GM12878 (cell line): ENCODE measurements at regions not wholly inside any gene's neighbourhood (a gene's known extent, or its start where the extent isn't known, plus 50 kb on each side); places are given as distances from the start of the nearest gene placed in this dataset.

ENCODE experiments used
- ATAC-seq: fragments of 200-7000 bp; cut with Tn5 transposase; 3 replicates; pipeline ENCODE4 v1.9.1; 2020; ENCODE audit warnings: mild to moderate bottlenecking, moderate library complexity
- BruUV-seq: library from RNA; stranded (reverse); fragments of 400-500 nt; replicated peaks from 2 replicates; lab custom pipeline; 2021; lab: Mats Ljungman, UMichigan
- CTCF ChIA-PET: fragments of 300-600 bp; sonication (Branson Sonifier 250); formaldehyde crosslinking; extraction: SDS; loops from one replicate; lab custom pipeline; 2021; ENCODE audit warnings: inconsistent platforms; lab: Yijun Ruan, JAX
- POLR2A ChIA-PET: fragments of 350-600 bp; formaldehyde crosslinking; extraction: SDS; loops from one replicate; lab custom pipeline; 2021; ENCODE audit warnings: inconsistent platforms; lab: Charles Lee
- RAD21 ChIA-PET: fragments of 300-600 bp; sonication (Branson Sonifier 250); formaldehyde crosslinking; loops from one replicate; lab custom pipeline; 2023; ENCODE audit warnings: antibody characterized with exemption; ENCODE audit not compliant: unreplicated experiment; lab: Charles Lee
- SMC1A ChIA-PET: fragments of 300-600 bp; sonication (Branson Sonifier 250); formaldehyde crosslinking; loops from one replicate; lab custom pipeline; 2023; ENCODE audit not compliant: unreplicated experiment, uncharacterized antibody; lab: Charles Lee
- DNase-seq: peaks from one replicate; pipeline ENCODE4 v3.0.0-alpha.2; 2011; ENCODE audit warnings: low read depth, low spot score
- FAIRE-seq: peaks from 3 replicates; lab custom pipeline; 2011; peaks lifted over from hg19 to GRCh38; lab: Jason Lieb, UNC
- H2AFZ ChIP-seq: 2 replicates; pipeline ENCODE4 v1.6.0; 2011; ENCODE audit warnings: low read depth, low read length, control low read depth; ENCODE audit not compliant: control insufficient read depth
- H3K27ac ChIP-seq: 2 replicates; pipeline ENCODE4 v1.5.1; 2011; ENCODE audit warnings: control low read depth; ENCODE audit not compliant: control insufficient read depth, insufficient read depth
- H3K27me3 ChIP-seq, 2 experiments: replicated peaks in 1 of 2; 2 replicates each; pipeline versions ENCODE4 v1.6.0 to v1.6.1; 2011; ENCODE audit warnings: low read length in 1 of 2; ENCODE audit not compliant: control insufficient read depth in 2 of 2, insufficient read depth in 2 of 2
- H3K36me3 ChIP-seq, 2 experiments: 2 replicates each; pipeline ENCODE4 v1.5.1; 2011; ENCODE audit warnings: low read length in 1 of 2; ENCODE audit not compliant: control insufficient read depth in 2 of 2, insufficient read depth in 2 of 2
- H3K4me1 ChIP-seq: 2 replicates; pipeline ENCODE4 v1.6.1; 2011; ENCODE audit warnings: mild to moderate bottlenecking, low read length, moderate library complexity, mixed read lengths; ENCODE audit not compliant: control insufficient read depth, insufficient read depth
- H3K4me2 ChIP-seq: 2 replicates; pipeline ENCODE4 v1.6.0; 2011; ENCODE audit warnings: control low read depth; ENCODE audit not compliant: control insufficient read depth, insufficient read depth
- H3K4me3 ChIP-seq: fragments of 200-600 bp; sonication (generic); 2 replicates; pipeline ENCODE4 v1.5.1; 2016
- H3K79me2 ChIP-seq: 2 replicates; pipeline ENCODE4 v1.6.0; 2011; ENCODE audit warnings: low read length; ENCODE audit not compliant: control insufficient read depth, insufficient read depth
- H3K9ac ChIP-seq: 2 replicates; pipeline ENCODE4 v1.8.0; 2011; ENCODE audit warnings: low read length, control low read depth, mixed read lengths; ENCODE audit not compliant: control insufficient read depth, insufficient read depth
- H3K9me3 ChIP-seq: replicated peaks from 3 replicates; pipeline ENCODE4 v1.5.1; 2011; ENCODE audit warnings: mild to moderate bottlenecking, low read length; ENCODE audit not compliant: control insufficient read depth, insufficient read depth
- H4K20me1 ChIP-seq: 2 replicates; pipeline ENCODE4 v1.6.0; 2011; ENCODE audit not compliant: control insufficient read depth, insufficient read depth
- ATF7 ChIP-seq: fragments of 450-650 bp; IDR thresholded peaks from 2 replicates; pipeline ENCODE4 v1.6.1; 2016; ENCODE audit warnings: low read depth, mild to moderate bottlenecking
- SUZ12 ChIP-seq: fragments of 200-600 bp; sonication (generic); IDR thresholded peaks from one replicate; pipeline ENCODE4 v1.6.1; 2018; ENCODE audit warnings: antibody characterized with exemption, mild to moderate bottlenecking; ENCODE audit not compliant: unreplicated experiment
- ZSCAN29 ChIP-seq: fragments of 450-650 bp; IDR thresholded peaks from 2 replicates; pipeline ENCODE4 v1.6.1; 2017; ENCODE audit warnings: mild to moderate bottlenecking, moderate library complexity
- WGBS: methylation state at CpG from one replicate; pipeline ENCODE4 v1.1.6; 2016; ENCODE audit warnings: low lambda C conversion rate; ENCODE audit not compliant: insufficient replicate concordance, insufficient coverage; ENCODE audit errors: missing lambda C conversion rate; 5-methylcytosine and 5-hydroxymethylcytosine counted together
- in situ Hi-C: fragments of 300-500 bp; cut with MboI; formaldehyde crosslinking; loops from 9 replicates; pipeline ENCODE4 v1.14.3; 2018; ENCODE audit warnings: mixed read lengths
- intact Hi-C: fragments of 100-400 bp; cut with micrococcal nuclease; formaldehyde crosslinking; loops from one replicate; pipeline ENCODE4 v1.14.2; 2022; ENCODE audit not compliant: unreplicated experiment
- TF ChIP-seq, protein P1 (sequence below): IDR thresholded peaks from 2 replicates; pipeline ENCODE4 v1.6.1; 2012; ENCODE audit warnings: mild to moderate bottlenecking, low read depth, low read length
- TF ChIP-seq, protein P2 (sequence below): IDR thresholded peaks from 2 replicates; pipeline ENCODE4 v1.6.1; 2012; ENCODE audit warnings: low read depth, low read length, improper control_type of control experiment

DNA sequence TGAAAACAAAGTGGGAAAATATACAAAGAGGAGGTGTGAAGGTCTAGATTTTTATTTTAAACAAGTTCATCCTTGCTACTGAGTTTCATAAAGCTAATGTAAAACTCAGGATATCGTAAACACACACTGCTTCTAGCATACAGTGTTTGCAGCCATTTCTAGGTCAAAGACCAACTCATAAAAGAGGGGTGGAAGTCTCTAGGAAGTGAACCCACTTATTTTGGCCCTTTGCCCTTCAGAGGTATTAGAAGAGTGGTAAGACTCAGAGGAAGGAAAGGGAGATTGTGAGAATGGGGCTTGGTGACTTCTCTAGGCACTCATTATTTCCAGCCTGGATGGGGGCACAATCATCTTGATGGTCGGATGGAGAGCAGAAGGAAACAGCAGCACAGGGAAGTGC, 91.2 kb downstream of the TNFSF18 start:
- no peak overlapping the region for H3K4me2 ChIP-seq
- no peaks in the 10 kb centered on the region for H4K20me1 ChIP-seq
- H3K9me3 ChIP-seq: no peaks in the 10 kb centered on the region
- no peaks in the 10 kb centered on the region for H3K36me3 ChIP-seq
- no peak overlapping the region for H3K4me3 ChIP-seq
- FAIRE-seq (no peak), DNase-seq (no peak)
- ChIA-PET SMC1A (no interaction called here), RAD21 (no interaction called here), CTCF (no interaction called here), POLR2A (no interaction called here)
- BruUV-seq: no TSS peak
- H3K27me3 ChIP-seq: peaks cover 1 to 2% of the 10 kb centered on the region in 2 experiments; a peak in 3 of 4 replicates
- H3K4me1 ChIP-seq: no peaks in the 10 kb centered on the region
- TF ChIP-seq SUZ12: no peak
- TF ChIP-seq, protein P1, sequence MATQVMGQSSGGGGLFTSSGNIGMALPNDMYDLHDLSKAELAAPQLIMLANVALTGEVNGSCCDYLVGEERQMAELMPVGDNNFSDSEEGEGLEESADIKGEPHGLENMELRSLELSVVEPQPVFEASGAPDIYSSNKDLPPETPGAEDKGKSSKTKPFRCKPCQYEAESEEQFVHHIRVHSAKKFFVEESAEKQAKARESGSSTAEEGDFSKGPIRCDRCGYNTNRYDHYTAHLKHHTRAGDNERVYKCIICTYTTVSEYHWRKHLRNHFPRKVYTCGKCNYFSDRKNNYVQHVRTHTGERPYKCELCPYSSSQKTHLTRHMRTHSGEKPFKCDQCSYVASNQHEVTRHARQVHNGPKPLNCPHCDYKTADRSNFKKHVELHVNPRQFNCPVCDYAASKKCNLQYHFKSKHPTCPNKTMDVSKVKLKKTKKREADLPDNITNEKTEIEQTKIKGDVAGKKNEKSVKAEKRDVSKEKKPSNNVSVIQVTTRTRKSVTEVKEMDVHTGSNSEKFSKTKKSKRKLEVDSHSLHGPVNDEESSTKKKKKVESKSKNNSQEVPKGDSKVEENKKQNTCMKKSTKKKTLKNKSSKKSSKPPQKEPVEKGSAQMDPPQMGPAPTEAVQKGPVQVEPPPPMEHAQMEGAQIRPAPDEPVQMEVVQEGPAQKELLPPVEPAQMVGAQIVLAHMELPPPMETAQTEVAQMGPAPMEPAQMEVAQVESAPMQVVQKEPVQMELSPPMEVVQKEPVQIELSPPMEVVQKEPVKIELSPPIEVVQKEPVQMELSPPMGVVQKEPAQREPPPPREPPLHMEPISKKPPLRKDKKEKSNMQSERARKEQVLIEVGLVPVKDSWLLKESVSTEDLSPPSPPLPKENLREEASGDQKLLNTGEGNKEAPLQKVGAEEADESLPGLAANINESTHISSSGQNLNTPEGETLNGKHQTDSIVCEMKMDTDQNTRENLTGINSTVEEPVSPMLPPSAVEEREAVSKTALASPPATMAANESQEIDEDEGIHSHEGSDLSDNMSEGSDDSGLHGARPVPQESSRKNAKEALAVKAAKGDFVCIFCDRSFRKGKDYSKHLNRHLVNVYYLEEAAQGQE: no peak
- TF ChIP-seq, protein P2, sequence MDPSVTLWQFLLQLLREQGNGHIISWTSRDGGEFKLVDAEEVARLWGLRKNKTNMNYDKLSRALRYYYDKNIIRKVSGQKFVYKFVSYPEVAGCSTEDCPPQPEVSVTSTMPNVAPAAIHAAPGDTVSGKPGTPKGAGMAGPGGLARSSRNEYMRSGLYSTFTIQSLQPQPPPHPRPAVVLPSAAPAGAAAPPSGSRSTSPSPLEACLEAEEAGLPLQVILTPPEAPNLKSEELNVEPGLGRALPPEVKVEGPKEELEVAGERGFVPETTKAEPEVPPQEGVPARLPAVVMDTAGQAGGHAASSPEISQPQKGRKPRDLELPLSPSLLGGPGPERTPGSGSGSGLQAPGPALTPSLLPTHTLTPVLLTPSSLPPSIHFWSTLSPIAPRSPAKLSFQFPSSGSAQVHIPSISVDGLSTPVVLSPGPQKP: no peak
- TF ChIP-seq ATF7: no peak
- TF ChIP-seq ZSCAN29: no peak
- TF ChIP-seq, all 136 proteins: peak for 0
- WGBS: 27% methylated on average over 2 of the region's 2 CpGs
- in situ Hi-C loops: no loop called here
- Histone ChIP-seq H3K9ac (no peak overlapping the region), H3K79me2 (no peaks in the 10 kb centered on the region), H3K27ac (no peak overlapping the region), H2AFZ (no peak overlapping the region)
- intact Hi-C loops: no loop called here
- ATAC-seq: no peak
